SH-SY5Y (cell line): ENCODE measurements at regions not wholly inside any gene's neighbourhood (a gene's known extent, or its start where the extent isn't known, plus 50 kb on each side); places are given as distances from the start of the nearest gene placed in this dataset.

ENCODE experiments used
- GATA2 ChIP-seq: IDR thresholded peaks from 2 replicates; pipeline ENCODE4 v1.6.1; 2011; ENCODE audit warnings: mild to moderate bottlenecking, low read depth, low read length
- GATA3 ChIP-seq: IDR thresholded peaks from 2 replicates; pipeline ENCODE4 v1.6.1; 2011; ENCODE audit warnings: low read depth, mild to moderate bottlenecking, low read length, moderate library complexity

DNA sequence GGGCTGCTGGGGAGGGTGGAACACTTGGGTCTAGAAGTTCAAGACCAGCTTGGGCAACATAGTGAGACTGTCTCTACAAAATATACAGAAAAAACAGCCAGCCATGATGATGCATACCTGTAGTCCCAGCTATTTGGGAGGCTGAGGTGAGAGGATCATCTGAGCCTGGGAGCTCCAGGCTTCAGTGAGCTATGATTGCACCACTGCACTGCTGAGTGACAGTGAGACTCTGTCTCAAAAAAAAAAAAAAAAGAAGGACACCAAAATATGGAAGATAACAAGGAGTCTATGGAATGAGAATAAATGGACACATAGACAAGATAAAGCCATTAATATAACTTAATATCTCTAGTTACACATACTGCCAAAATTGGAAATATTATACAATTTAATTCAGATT lies 62.7 kb upstream of the IL15 start:
- TF ChIP-seq GATA2 (no peak), GATA3 (no peak)
